ENCODE measurements at regions not wholly inside any gene's neighbourhood (a gene's known extent, or its start where the extent isn't known, plus 50 kb on each side); places are given as distances from the start of the nearest gene placed in this dataset.

DNA sequence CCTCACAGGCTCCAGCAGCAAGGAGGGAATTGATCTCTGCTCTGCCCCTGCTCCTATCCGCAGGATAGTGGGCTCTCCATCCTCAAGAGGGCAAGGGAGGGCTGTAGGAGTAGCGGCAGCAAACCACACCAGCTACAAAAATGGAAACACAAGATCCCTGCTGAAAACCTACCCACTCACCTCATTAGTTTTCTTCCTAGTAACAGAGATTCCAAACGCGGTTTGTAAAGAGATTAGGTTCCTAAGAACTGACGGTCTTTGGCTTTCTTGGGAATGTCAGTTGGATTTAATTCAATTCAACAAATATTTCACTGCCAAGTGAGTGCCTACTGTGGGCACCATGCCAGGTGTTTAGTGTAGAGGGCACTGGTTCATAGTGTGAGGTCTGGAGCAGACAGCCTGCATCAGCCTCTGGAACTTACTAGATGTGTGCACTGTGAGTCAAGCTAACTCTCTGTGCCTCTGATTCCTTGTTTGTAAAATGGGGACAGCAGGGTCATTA lies 84.7 kb downstream of the MRPL46 start:
- peak overlapping the region; percentile 13 for H3K4me3 ChIP-seq
- TF ChIP-seq, protein P1, sequence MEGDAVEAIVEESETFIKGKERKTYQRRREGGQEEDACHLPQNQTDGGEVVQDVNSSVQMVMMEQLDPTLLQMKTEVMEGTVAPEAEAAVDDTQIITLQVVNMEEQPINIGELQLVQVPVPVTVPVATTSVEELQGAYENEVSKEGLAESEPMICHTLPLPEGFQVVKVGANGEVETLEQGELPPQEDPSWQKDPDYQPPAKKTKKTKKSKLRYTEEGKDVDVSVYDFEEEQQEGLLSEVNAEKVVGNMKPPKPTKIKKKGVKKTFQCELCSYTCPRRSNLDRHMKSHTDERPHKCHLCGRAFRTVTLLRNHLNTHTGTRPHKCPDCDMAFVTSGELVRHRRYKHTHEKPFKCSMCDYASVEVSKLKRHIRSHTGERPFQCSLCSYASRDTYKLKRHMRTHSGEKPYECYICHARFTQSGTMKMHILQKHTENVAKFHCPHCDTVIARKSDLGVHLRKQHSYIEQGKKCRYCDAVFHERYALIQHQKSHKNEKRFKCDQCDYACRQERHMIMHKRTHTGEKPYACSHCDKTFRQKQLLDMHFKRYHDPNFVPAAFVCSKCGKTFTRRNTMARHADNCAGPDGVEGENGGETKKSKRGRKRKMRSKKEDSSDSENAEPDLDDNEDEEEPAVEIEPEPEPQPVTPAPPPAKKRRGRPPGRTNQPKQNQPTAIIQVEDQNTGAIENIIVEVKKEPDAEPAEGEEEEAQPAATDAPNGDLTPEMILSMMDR (IDR thresholded peaks at IDR 0.05) = no peak
- no peak for DNase-seq (ENCODE audit: low spot score)
- H3K27ac ChIP-seq = no peak overlapping the region

DNA sequence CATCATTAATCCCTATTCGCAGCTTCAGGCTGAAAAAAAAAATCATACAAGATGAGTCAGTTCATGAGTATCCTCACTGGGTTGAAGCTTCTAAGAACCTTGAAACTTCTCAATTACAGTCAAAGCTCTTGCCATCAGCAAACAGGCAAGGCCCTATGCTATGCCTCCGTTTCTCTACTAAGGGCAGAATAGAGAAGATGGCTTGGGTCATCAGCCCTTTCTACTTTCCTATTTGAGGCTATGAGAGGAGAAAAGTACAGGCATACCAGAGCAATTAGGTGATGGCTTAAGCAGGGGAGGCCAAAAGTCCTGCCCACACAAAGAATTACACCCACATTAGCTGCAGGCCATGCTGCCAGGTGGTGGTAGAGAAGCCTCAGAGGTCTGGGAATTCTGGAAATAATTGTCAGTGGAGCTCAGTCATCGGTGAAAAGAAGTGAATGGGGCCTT lies 89.0 kb downstream of the MRPL46 start:
- TF ChIP-seq, protein P1 (IDR thresholded peaks at IDR 0.05) = no peak
- no peak for DNase-seq (ENCODE audit: low spot score)
- Histone ChIP-seq H3K27ac (no peak overlapping the region), H3K4me3 (no peak overlapping the region)

DNA sequence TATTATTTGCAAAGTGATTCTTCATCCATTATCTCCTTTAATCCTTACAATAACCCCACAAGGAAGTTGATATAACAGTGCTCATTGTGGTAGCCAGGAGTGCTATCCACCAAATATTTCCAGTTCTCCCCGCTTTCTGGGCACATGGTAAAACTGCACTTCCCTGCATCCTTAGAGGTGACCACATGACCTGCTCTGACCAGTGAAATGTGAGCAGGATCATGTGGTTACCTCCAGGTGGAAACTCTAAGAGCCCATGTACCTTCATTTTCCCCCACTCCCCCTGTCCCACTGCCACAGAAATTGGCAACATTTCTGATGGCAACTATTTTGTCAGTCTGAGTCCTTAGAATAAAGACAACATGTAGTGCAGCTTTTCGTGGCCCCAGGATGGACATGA lies 89.7 kb downstream of the MRPL46 start:
- no peak overlapping the region for H3K27ac ChIP-seq

DNA sequence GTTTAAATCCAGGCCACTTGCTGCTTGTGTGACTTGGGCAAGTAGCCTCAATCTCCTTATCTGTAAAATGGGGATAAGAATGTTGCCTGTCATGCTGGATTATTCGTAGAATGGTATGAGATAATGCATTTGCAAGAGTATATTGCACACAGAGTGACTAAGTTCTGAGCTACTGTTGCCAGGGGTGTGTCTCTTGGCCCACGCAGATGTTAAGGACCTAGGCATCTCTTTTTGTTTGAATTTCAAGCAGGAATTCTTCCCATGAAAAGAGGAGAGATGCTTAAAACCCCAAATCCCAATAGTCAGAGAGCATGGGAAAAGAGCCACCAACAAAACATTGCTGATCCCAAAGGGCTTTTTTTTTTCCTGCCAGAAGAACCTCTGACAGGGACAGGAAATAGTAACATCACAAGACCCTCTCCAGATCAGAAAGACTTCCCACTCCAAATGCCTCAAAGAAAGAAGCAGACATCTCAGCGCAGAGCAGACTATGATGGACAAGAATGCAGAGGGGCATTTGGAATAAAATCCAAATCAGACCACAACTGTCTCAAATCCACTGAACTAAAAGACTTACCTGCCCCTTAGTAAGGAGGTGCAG lies 90.5 kb downstream of the MRPL46 start:
- H3K27ac ChIP-seq = no peak overlapping the region
- no peak for DNase-seq (ENCODE audit: low spot score)
- TF ChIP-seq, protein P1 (IDR thresholded peaks at IDR 0.05) = no peak
- no peak overlapping the region for H3K4me3 ChIP-seq

More for the DNA sequence above, 89.7 kb downstream of the MRPL46 start:
- TF ChIP-seq, protein P1 (IDR thresholded peaks at IDR 0.05) = no peak
- no peak overlapping the region for H3K4me3 ChIP-seq
- no peak for DNase-seq (ENCODE audit: low spot score)

DNA sequence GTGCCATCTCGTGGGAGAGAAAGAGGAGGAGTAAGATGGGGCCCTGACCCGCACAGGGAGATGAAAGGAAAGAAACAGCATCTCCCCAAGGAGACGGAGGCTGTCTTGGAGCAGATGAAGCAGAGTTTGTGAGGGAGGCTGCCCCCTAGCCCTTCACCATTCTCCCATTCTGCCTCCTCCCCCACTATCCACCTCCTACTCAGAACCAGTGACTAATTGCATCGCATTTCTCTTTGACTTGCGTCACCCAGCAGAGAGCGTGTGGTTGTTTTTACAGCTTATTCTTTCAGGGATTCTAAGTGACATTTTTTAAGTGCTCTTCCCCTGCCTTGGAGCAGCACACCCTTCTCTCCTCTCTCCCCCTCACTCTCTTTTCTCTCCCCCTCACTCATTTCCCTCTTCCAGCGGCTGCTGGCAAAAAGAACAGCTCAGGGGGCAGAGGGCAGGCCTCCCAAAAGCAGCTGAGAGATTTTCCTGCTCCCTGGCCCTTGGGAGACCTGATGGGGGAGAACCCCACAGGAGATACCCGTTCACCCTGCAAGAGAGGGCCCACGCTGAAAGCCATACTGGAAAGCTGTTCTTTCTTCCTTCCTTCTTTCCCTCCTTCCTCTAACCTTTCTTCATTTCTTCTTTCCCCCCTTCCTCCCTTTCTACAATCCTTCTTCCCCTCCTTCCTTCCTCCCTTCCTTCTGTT lies 91.8 kb downstream of the MRPL46 start:
- TF ChIP-seq, protein P1 (IDR thresholded peaks at IDR 0.05) = no peak
- DNase-seq (ENCODE audit: low spot score) = peak; percentile 43

DNA sequence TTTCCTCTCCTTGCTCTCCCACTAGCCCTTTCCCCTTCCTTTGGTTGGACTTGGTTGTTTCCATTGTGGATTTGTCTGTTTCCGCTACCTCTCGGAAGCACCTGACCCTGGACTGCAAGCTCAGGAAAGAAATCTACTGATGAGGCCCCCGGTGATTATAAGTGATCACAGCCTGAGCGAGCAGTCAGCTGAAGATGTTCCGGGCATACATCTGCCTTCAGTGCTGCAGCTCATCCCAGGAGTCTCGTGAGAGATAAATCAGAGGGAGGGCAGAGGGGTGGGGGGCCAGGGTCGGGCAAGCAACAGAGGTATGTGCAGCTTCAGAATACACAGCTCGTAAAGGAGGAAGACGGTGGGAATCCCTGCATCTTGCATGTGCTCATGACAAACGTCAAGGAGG lies 102.1 kb downstream of the MRPL46 start:
- TF ChIP-seq, protein P1 (IDR thresholded peaks at IDR 0.05) = no peak
- no peak overlapping the region for H3K4me3 ChIP-seq
- no peak for DNase-seq (ENCODE audit: low spot score)
- H3K27ac ChIP-seq = no peak overlapping the region

More for the DNA sequence above, 91.8 kb downstream of the MRPL46 start:
- Histone ChIP-seq H3K27ac (no peak overlapping the region), H3K4me3 (no peak overlapping the region)

Data from coronary artery (tissue), 2 donors.